HL-60 (cell line): ENCODE measurements at regions not wholly inside any gene's neighbourhood (a gene's known extent, or its start where the extent isn't known, plus 50 kb on each side); places are given as distances from the start of the nearest gene placed in this dataset.

ENCODE experiments used
- DNase-seq, 2 experiments: peaks; one replicate each; pipeline ENCODE4 v3.0.0-alpha.2; 2010 to 2020; ENCODE audit warnings: low read depth in 1 of 2, low spot score in 1 of 2
- H3K27ac ChIP-seq: fragments of 250-450 bp; sonication (Bioruptor Pico); replicated peaks from 2 replicates; pipeline ENCODE4 v1.5.1; 2020; ENCODE audit warnings: mild to moderate bottlenecking, moderate library complexity
- H3K27me3 ChIP-seq: fragments of 250-450 bp; sonication (Bioruptor Pico); 2 replicates; pipeline ENCODE4 v1.5.1; 2021; ENCODE audit warnings: mild to moderate bottlenecking, moderate library complexity; ENCODE audit not compliant: insufficient read depth, poor library complexity, severe bottlenecking
- H3K4me3 ChIP-seq: replicated peaks from 2 replicates; pipeline ENCODE4 v1.5.1; 2011; ENCODE audit warnings: mild to moderate bottlenecking, control low read depth, low read length; ENCODE audit not compliant: insufficient read depth
- CTCF ChIP-seq: IDR thresholded peaks from one replicate; pipeline ENCODE4 v1.5.1; 2011; ENCODE audit warnings: low read length, control low read depth, inconsistent platforms; ENCODE audit not compliant: insufficient read depth
- GABPA ChIP-seq: IDR thresholded peaks from 2 replicates; pipeline ENCODE4 v1.6.1; 2012; ENCODE audit warnings: low read depth
- POLR2AphosphoS5 ChIP-seq: IDR thresholded peaks from 2 replicates; pipeline ENCODE4 v1.6.1; 2012; ENCODE audit warnings: low read depth
- REST ChIP-seq: IDR thresholded peaks from 2 replicates; pipeline ENCODE4 v1.6.1; 2012; ENCODE audit warnings: low read depth; ENCODE audit not compliant: insufficient replicate concordance
- SPI1 ChIP-seq: IDR thresholded peaks from 2 replicates; pipeline ENCODE4 v1.6.1; 2012; ENCODE audit warnings: low read depth, mild to moderate bottlenecking, borderline replicate concordance

- TF ChIP-seq CTCF: no peak
- TF ChIP-seq REST: no peak
- TF ChIP-seq GABPA: no peak
- TF ChIP-seq POLR2AphosphoS5: no peak
- TF ChIP-seq SPI1: no peak
- DNase-seq: no peak
- Histone ChIP-seq H3K27me3 (no peaks in the 10 kb centered on the region), H3K4me3 (no peak overlapping the region), H3K27ac (no peak overlapping the region)
These were observed 84.9 kb downstream of the SOX11 start for GRCh38 chr2:5777131-5777535.

- Histone ChIP-seq H3K4me3 (no peak overlapping the region), H3K27ac (no peak overlapping the region), H3K27me3 (no peaks in the 10 kb centered on the region)
- TF ChIP-seq CTCF (no peak), POLR2AphosphoS5 (no peak), SPI1 (no peak), GABPA (no peak), REST (no peak)
- no peak for DNase-seq
These were observed 89.5 kb downstream of the SOX11 start for GRCh38 chr2:5781679-5782078.

GRCh38 chr2:5782103-5782502, 89.9 kb downstream of the SOX11 start:
- no peak for DNase-seq
- Histone ChIP-seq H3K4me3 (no peak overlapping the region), H3K27me3 (no peaks in the 10 kb centered on the region), H3K27ac (no peak overlapping the region)
- no peak for TF ChIP-seq REST
- no peak for TF ChIP-seq POLR2AphosphoS5
- TF ChIP-seq SPI1: no peak
- no peak for TF ChIP-seq CTCF
- no peak for TF ChIP-seq GABPA
